ENCODE measurements at regions not wholly inside any gene's neighbourhood (a gene's known extent, or its start where the extent isn't known, plus 50 kb on each side); places are given as distances from the start of the nearest gene placed in this dataset.
"Not testable (repeated sequence)": the region's sequence is repeated elsewhere in the genome, so short reads cannot be mapped to it uniquely, and the experiment has no call there.

GRCh38 chr10:27312854-27313253 is 72.3 kb upstream of the ACBD5 start:
- H3K4me3 ChIP-seq = no peak overlapping the region
- H3K27me3 ChIP-seq (ENCODE audit: low read depth) = peaks cover 5% of the 10 kb centered on the region; the same call in 1 of the 2 replicates
- H3K9me3 ChIP-seq = no peaks in the 10 kb centered on the region
- H3K36me3 ChIP-seq (replicated peaks) = no peaks in the 10 kb centered on the region
- no peaks in the 10 kb centered on the region for H3K4me1 ChIP-seq
- in situ Hi-C loops (cut with MboI; ENCODE audit: low sequenced_read_pairs) = no loop called here
- DNase-seq (ENCODE audit: low spot score in 2 of 2) = no peak

- H3K9me3 ChIP-seq; H3K4me3 ChIP-seq; H3K4me1 ChIP-seq; DNase-seq (ENCODE audit: low spot score in 2 of 2); in situ Hi-C loops (cut with MboI; ENCODE audit: low sequenced_read_pairs); H3K36me3 ChIP-seq (replicated peaks); H3K27me3 ChIP-seq (ENCODE audit: low read depth): not testable (repeated sequence)
Measured at GRCh38 chr10:27311809-27312208, 71.2 kb upstream of the ACBD5 start.

- H3K36me3 ChIP-seq (replicated peaks); H3K27me3 ChIP-seq (ENCODE audit: low read depth); H3K9me3 ChIP-seq; in situ Hi-C loops (cut with MboI; ENCODE audit: low sequenced_read_pairs); DNase-seq (ENCODE audit: low spot score in 2 of 2); H3K4me3 ChIP-seq; H3K4me1 ChIP-seq: not testable (repeated sequence)
Measured at GRCh38 chr10:27298522-27298850, 57.9 kb upstream of the ACBD5 start.

- H3K4me1 ChIP-seq = peaks cover 4% of the 10 kb centered on the region; the same call in 1 of the 2 replicates
- in situ Hi-C loops (cut with MboI; ENCODE audit: low sequenced_read_pairs) = no loop called here
- no peaks in the 10 kb centered on the region for H3K9me3 ChIP-seq
- DNase-seq (ENCODE audit: low spot score in 2 of 2) = no peak
- H3K4me3 ChIP-seq = no peak overlapping the region
- H3K36me3 ChIP-seq (replicated peaks) = no peaks in the 10 kb centered on the region
- no peaks in the 10 kb centered on the region for H3K27me3 ChIP-seq (ENCODE audit: low read depth)
Measured at GRCh38 chr10:27297844-27298521, 57.4 kb upstream of the ACBD5 start.

GRCh38 chr10:27296285-27296684 is 55.7 kb upstream of the ACBD5 start:
- H3K27me3 ChIP-seq (ENCODE audit: low read depth); in situ Hi-C loops (cut with MboI; ENCODE audit: low sequenced_read_pairs); H3K36me3 ChIP-seq (replicated peaks); H3K4me1 ChIP-seq; DNase-seq (ENCODE audit: low spot score in 2 of 2); H3K4me3 ChIP-seq; H3K9me3 ChIP-seq: not testable (repeated sequence)

GRCh38 chr10:27291253-27291895 is 50.8 kb upstream of the ACBD5 start:
- DNase-seq (ENCODE audit: low spot score in 2 of 2); H3K4me3 ChIP-seq; H3K27me3 ChIP-seq (ENCODE audit: low read depth); H3K36me3 ChIP-seq (replicated peaks); H3K9me3 ChIP-seq; H3K4me1 ChIP-seq; in situ Hi-C loops (cut with MboI; ENCODE audit: low sequenced_read_pairs): not testable (repeated sequence)

Data from HAP-1 (cell line).